WTC11 (cell line): ENCODE measurements at regions not wholly inside any gene's neighbourhood (a gene's known extent, or its start where the extent isn't known, plus 50 kb on each side); places are given as distances from the start of the nearest gene placed in this dataset.

Experiments used
- ATAC-seq: fragments of 200-7000 bp; cut with Tn5 transposase; 2 replicates; pipeline ENCODE4 v1.10.0; 2021; ENCODE audit warnings: mild to moderate bottlenecking, moderate library complexity
- CTCF ChIA-PET: fragments of 300-600 bp; sonication (Branson Sonifier 250); formaldehyde crosslinking; loops from one replicate; lab custom pipeline; 2021; ENCODE audit warnings: antibody characterized with exemption; lab: Charles Lee
- POLR2A ChIA-PET: fragments of 350-600 bp; sonication (Branson Sonifier 250); formaldehyde crosslinking; loops from one replicate; lab custom pipeline; 2021; ENCODE audit warnings: antibody characterized with exemption; lab: Charles Lee
- DNase-seq: peaks from one replicate; pipeline ENCODE4 v3.0.0; 2021; ENCODE audit warnings: low spot score
- H3K27ac Mint-ChIP-seq: 2 replicates; pipeline ENCODE4 v1.8.0; 2021; ENCODE audit warnings: mixed read lengths
- H3K27me3 Mint-ChIP-seq: 2 replicates; pipeline ENCODE4 v1.8.0; 2021; ENCODE audit warnings: low read depth, mild to moderate bottlenecking, moderate library complexity, mixed read lengths
- H3K36me3 Mint-ChIP-seq: 2 replicates; pipeline ENCODE4 v1.8.0; 2021; ENCODE audit warnings: mixed read lengths
- H3K4me1 Mint-ChIP-seq: 2 replicates; pipeline ENCODE4 v1.8.0; 2022; ENCODE audit warnings: mixed read lengths
- H3K4me3 Mint-ChIP-seq: 2 replicates; pipeline ENCODE4 v1.8.0; 2021; ENCODE audit warnings: mild to moderate bottlenecking, moderate library complexity, mixed read lengths
- H3K9me3 Mint-ChIP-seq: 2 replicates; pipeline ENCODE4 v1.8.0; 2021; ENCODE audit warnings: mixed read lengths
- AFF4 ChIP-seq: sonication (generic); formaldehyde crosslinking; IDR thresholded peaks from 2 replicates; pipeline ENCODE4 v1.8.1; 2023; ENCODE audit warnings: mild to moderate bottlenecking, missing genetic modification reagents, borderline replicate concordance
- E2F1 ChIP-seq: sonication (generic); formaldehyde crosslinking; IDR thresholded peaks from 2 replicates; pipeline ENCODE4 v1.8.0; 2022; ENCODE audit warnings: mild to moderate bottlenecking, missing genetic modification reagents
- ERG ChIP-seq: fragments of 250-450 bp; sonication (Bioruptor Pico); IDR thresholded peaks from 2 replicates; pipeline ENCODE4 v1.8.0; 2021; ENCODE audit warnings: mild to moderate bottlenecking
- FOXJ3 ChIP-seq: sonication (generic); formaldehyde crosslinking; IDR thresholded peaks from 2 replicates; pipeline ENCODE4 v1.9.0; 2021; ENCODE audit warnings: missing genetic modification reagents, mild to moderate bottlenecking, borderline replicate concordance
- GABPB1 ChIP-seq: sonication (generic); formaldehyde crosslinking; IDR thresholded peaks from 2 replicates; pipeline ENCODE4 v1.8.1; 2023; ENCODE audit warnings: mild to moderate bottlenecking, missing genetic modification reagents
- JUN ChIP-seq: sonication (generic); formaldehyde crosslinking; IDR thresholded peaks from 2 replicates; pipeline ENCODE4 v1.8.0; 2023; ENCODE audit warnings: mild to moderate bottlenecking, missing genetic modification reagents
- PRDM15 ChIP-seq: sonication (generic); formaldehyde crosslinking; IDR thresholded peaks from 2 replicates; pipeline ENCODE4 v1.8.0; 2022; ENCODE audit warnings: missing genetic modification reagents
- RORB ChIP-seq: fragments of 250-450 bp; sonication (Bioruptor Pico); IDR thresholded peaks from 2 replicates; pipeline ENCODE4 v1.9.0; 2021; ENCODE audit warnings: mild to moderate bottlenecking
- SMAD3 ChIP-seq: sonication (generic); formaldehyde crosslinking; IDR thresholded peaks from 2 replicates; pipeline ENCODE4 v1.8.0; 2022; ENCODE audit warnings: missing genetic modification reagents, mild to moderate bottlenecking, borderline replicate concordance
- TP53 ChIP-seq: sonication (generic); formaldehyde crosslinking; IDR thresholded peaks from 2 replicates; pipeline ENCODE4 v1.8.1; 2023; ENCODE audit warnings: mild to moderate bottlenecking, missing genetic modification reagents
- USF2 ChIP-seq: sonication (generic); formaldehyde crosslinking; IDR thresholded peaks from 2 replicates; pipeline ENCODE4 v1.8.1; 2023; ENCODE audit warnings: mild to moderate bottlenecking, missing genetic modification reagents, moderate library complexity
- ZBTB21 ChIP-seq: sonication (generic); formaldehyde crosslinking; IDR thresholded peaks from 2 replicates; pipeline ENCODE4 v1.8.1; 2023; ENCODE audit warnings: mild to moderate bottlenecking, missing genetic modification reagents, borderline replicate concordance
- ZNF317 ChIP-seq: sonication (generic); formaldehyde crosslinking; IDR thresholded peaks from 2 replicates; pipeline ENCODE4 v1.8.1; 2023; ENCODE audit warnings: low read depth, mild to moderate bottlenecking, moderate library complexity, missing genetic modification reagents, borderline replicate concordance
- ZNF396 ChIP-seq: fragments of 250-450 bp; sonication (Bioruptor Pico); IDR thresholded peaks from 2 replicates; pipeline ENCODE4 v1.8.0; 2021; ENCODE audit warnings: mild to moderate bottlenecking, moderate library complexity, borderline replicate concordance
- ZSCAN18 ChIP-seq: fragments of 250-450 bp; sonication (Bioruptor Pico); IDR thresholded peaks from 2 replicates; pipeline ENCODE4 v2.1.2; 2022; ENCODE audit warnings: mild to moderate bottlenecking, moderate library complexity

- no peak for ATAC-seq
- no peak overlapping the region for H3K27ac Mint-ChIP-seq
- H3K4me3 Mint-ChIP-seq = no peak overlapping the region
- no peaks in the 10 kb centered on the region for H3K36me3 Mint-ChIP-seq
- no peak for DNase-seq
- no peaks in the 10 kb centered on the region for H3K9me3 Mint-ChIP-seq
- TF ChIP-seq ZNF396 (CRISPR knock-in tag) = no peak
- TF ChIP-seq PRDM15 (CRISPR knock-in tag) = no peak
- TF ChIP-seq E2F1 (CRISPR knock-in tag) = no peak
- TF ChIP-seq TP53 (CRISPR knock-in tag) = no peak
- POLR2A ChIA-PET = no interaction called here
- H3K4me1 Mint-ChIP-seq = peaks cover 3% of the 10 kb centered on the region; the same call in 1 of the 2 replicates
- H3K27me3 Mint-ChIP-seq = no peaks in the 10 kb centered on the region
- CTCF ChIA-PET = interaction anchor here (1.0 kb wide), 1 partner anchor 50 kb away, joined by 3 read pairs; no protein-coding TSS in a partner anchor
Observed at GRCh38 chr22:49582678-49583077, 245.0 kb downstream of the BRD1 start.

GRCh38 chr22:49582181-49582580, 245.5 kb downstream of the BRD1 start:
- H3K36me3 Mint-ChIP-seq = no peaks in the 10 kb centered on the region
- DNase-seq (no peak), ATAC-seq (no peak)
- H3K27ac Mint-ChIP-seq = no peak overlapping the region
- H3K27me3 Mint-ChIP-seq = no peaks in the 10 kb centered on the region
- peaks cover 3% of the 10 kb centered on the region; the same call in 1 of the 2 replicates for H3K4me1 Mint-ChIP-seq
- CTCF ChIA-PET = no interaction called here
- no peak for TF ChIP-seq ERG (CRISPR knock-in tag)
- no peak for TF ChIP-seq ZNF317 (CRISPR knock-in tag)
- TF ChIP-seq JUN = no peak
- no peak for TF ChIP-seq GABPB1 (CRISPR knock-in tag)
- TF ChIP-seq RORB (CRISPR knock-in tag) = no peak
- no peak for TF ChIP-seq USF2 (CRISPR knock-in tag)
- no peak overlapping the region for H3K4me3 Mint-ChIP-seq
- no peaks in the 10 kb centered on the region for H3K9me3 Mint-ChIP-seq
- POLR2A ChIA-PET = no interaction called here

GRCh38 chr22:49580024-49580423, 247.6 kb downstream of the BRD1 start:
- Mint-ChIP-seq H3K27me3 (no peaks in the 10 kb centered on the region), H3K36me3 (no peaks in the 10 kb centered on the region), H3K9me3 (no peaks in the 10 kb centered on the region), H3K4me1 (no peaks in the 10 kb centered on the region), H3K27ac (no peak overlapping the region), H3K4me3 (no peak overlapping the region)
- POLR2A ChIA-PET = no interaction called here
- TF ChIP-seq ZSCAN18 (CRISPR knock-in tag) (no peak), SMAD3 (CRISPR knock-in tag) (no peak), ZBTB21 (no peak), FOXJ3 (CRISPR knock-in tag) (no peak), AFF4 (CRISPR knock-in tag) (no peak)
- DNase-seq = no peak
- ATAC-seq = no peak
- CTCF ChIA-PET = no interaction called here
